ENCODE measurements at regions not wholly inside any gene's neighbourhood (a gene's known extent, or its start where the extent isn't known, plus 50 kb on each side); places are given as distances from the start of the nearest gene placed in this dataset.
A peak's percentile ranks its signal among the peaks of the same experiment; 100 is the strongest.

- Histone ChIP-seq H3K9me3 (no peaks in the 10 kb centered on the region), H3K4me3 (no peak overlapping the region), H3K4me1 (no peaks in the 10 kb centered on the region), H3K36me3 (no peaks in the 10 kb centered on the region), H3K27ac (no peak overlapping the region), H3K27me3 (no peaks in the 10 kb centered on the region)
- intact Hi-C loops (cut with DNase I) = no loop called here
- DNase-seq (no peak), ATAC-seq (peak in 2 of 4 donors; percentile 19 to 29)
- TF ChIP-seq POLR2A (IDR thresholded peaks at IDR 0.05) (no peak), CTCF (IDR thresholded peaks at IDR 0.05) (no peak)
- 53% methylated on average over 5 of the region's 5 CpGs for WGBS (ENCODE audit: insufficient coverage, low coverage, low lambda C conversion rate, missing lambda C conversion rate)
Observed at GRCh38 chr5:56496581-56497063, 263.5 kb upstream of the ANKRD55 start.

GRCh38 chr5:56494300-56494731 is 261.2 kb upstream of the ANKRD55 start:
- no peaks in the 10 kb centered on the region for H3K36me3 ChIP-seq
- TF ChIP-seq CTCF (IDR thresholded peaks at IDR 0.05) (no peak), POLR2A (IDR thresholded peaks at IDR 0.05) (no peak)
- no peak overlapping the region for H3K4me3 ChIP-seq
- intact Hi-C loops (cut with DNase I) = no loop called here
- H3K27ac ChIP-seq = no peak overlapping the region
- H3K27me3 ChIP-seq = no peaks in the 10 kb centered on the region
- no peaks in the 10 kb centered on the region for H3K9me3 ChIP-seq
- 39% methylated on average over 4 of the region's 7 CpGs for WGBS (ENCODE audit: insufficient coverage, low coverage, low lambda C conversion rate, missing lambda C conversion rate)
- ATAC-seq = no peak
- no peak for DNase-seq
- no peaks in the 10 kb centered on the region for H3K4me1 ChIP-seq

- intact Hi-C loops (cut with DNase I) = no loop called here
- Histone ChIP-seq H3K27ac (no peak overlapping the region), H3K4me3 (no peak overlapping the region), H3K4me1 (no peaks in the 10 kb centered on the region), H3K9me3 (no peaks in the 10 kb centered on the region), H3K36me3 (no peaks in the 10 kb centered on the region), H3K27me3 (no peaks in the 10 kb centered on the region)
- 65% methylated on average over 5 of the region's 7 CpGs for WGBS (ENCODE audit: insufficient coverage, low coverage, low lambda C conversion rate, missing lambda C conversion rate)
- TF ChIP-seq CTCF (IDR thresholded peaks at IDR 0.05) = no peak
- TF ChIP-seq POLR2A (IDR thresholded peaks at IDR 0.05) = no peak
- ATAC-seq (no peak), DNase-seq (no peak)
Observed at GRCh38 chr5:56493766-56494165, 260.6 kb upstream of the ANKRD55 start.

GRCh38 chr5:56493308-56493707 is 260.2 kb upstream of the ANKRD55 start:
- ATAC-seq (no peak), DNase-seq (no peak)
- 84% methylated on average over 6 of the region's 6 CpGs for WGBS (ENCODE audit: insufficient coverage, low coverage, low lambda C conversion rate, missing lambda C conversion rate)
- H3K27me3 ChIP-seq = no peaks in the 10 kb centered on the region
- no peak overlapping the region for H3K27ac ChIP-seq
- intact Hi-C loops (cut with DNase I) = no loop called here
- no peaks in the 10 kb centered on the region for H3K4me1 ChIP-seq
- no peaks in the 10 kb centered on the region for H3K9me3 ChIP-seq
- H3K36me3 ChIP-seq = no peaks in the 10 kb centered on the region
- H3K4me3 ChIP-seq = no peak overlapping the region
- TF ChIP-seq CTCF (IDR thresholded peaks at IDR 0.05) (no peak), POLR2A (IDR thresholded peaks at IDR 0.05) (no peak)

GRCh38 chr5:56492812-56493211 is 259.7 kb upstream of the ANKRD55 start:
- no peaks in the 10 kb centered on the region for H3K36me3 ChIP-seq
- intact Hi-C loops (cut with DNase I) = no loop called here
- TF ChIP-seq CTCF (IDR thresholded peaks at IDR 0.05) (no peak), POLR2A (IDR thresholded peaks at IDR 0.05) (no peak)
- 100% methylated on average over 1 of the region's 5 CpGs for WGBS (ENCODE audit: insufficient coverage, low coverage, low lambda C conversion rate, missing lambda C conversion rate)
- H3K4me3 ChIP-seq = no peak overlapping the region
- DNase-seq (no peak), ATAC-seq (no peak)
- H3K9me3 ChIP-seq = no peaks in the 10 kb centered on the region
- H3K27ac ChIP-seq = no peak overlapping the region
- H3K4me1 ChIP-seq = no peaks in the 10 kb centered on the region
- H3K27me3 ChIP-seq = no peaks in the 10 kb centered on the region

All from right lobe of liver (tissue), 6 donors.